Neural progenitor cell (in vitro differentiated cells): ENCODE measurements at regions not wholly inside any gene's neighbourhood (a gene's known extent, or its start where the extent isn't known, plus 50 kb on each side); places are given as distances from the start of the nearest gene placed in this dataset.

Source experiments
- EZH2 ChIP-seq: fragments of 200-600 bp; sonication (generic); IDR thresholded peaks from 2 replicates; pipeline ENCODE4 v1.6.1; 2017; ENCODE audit warnings: antibody characterized with exemption, mild to moderate bottlenecking, moderate library complexity
- TF ChIP-seq, protein P1 (sequence below): fragments of 200-600 bp; sonication (generic); IDR thresholded peaks from 2 replicates; pipeline ENCODE4 v1.5.1; 2017; ENCODE audit warnings: antibody characterized with exemption, mild to moderate bottlenecking

GRCh38 chr7:80977751-80978150 is 58.9 kb upstream of the SEMA3C start:
- TF ChIP-seq, protein P1, sequence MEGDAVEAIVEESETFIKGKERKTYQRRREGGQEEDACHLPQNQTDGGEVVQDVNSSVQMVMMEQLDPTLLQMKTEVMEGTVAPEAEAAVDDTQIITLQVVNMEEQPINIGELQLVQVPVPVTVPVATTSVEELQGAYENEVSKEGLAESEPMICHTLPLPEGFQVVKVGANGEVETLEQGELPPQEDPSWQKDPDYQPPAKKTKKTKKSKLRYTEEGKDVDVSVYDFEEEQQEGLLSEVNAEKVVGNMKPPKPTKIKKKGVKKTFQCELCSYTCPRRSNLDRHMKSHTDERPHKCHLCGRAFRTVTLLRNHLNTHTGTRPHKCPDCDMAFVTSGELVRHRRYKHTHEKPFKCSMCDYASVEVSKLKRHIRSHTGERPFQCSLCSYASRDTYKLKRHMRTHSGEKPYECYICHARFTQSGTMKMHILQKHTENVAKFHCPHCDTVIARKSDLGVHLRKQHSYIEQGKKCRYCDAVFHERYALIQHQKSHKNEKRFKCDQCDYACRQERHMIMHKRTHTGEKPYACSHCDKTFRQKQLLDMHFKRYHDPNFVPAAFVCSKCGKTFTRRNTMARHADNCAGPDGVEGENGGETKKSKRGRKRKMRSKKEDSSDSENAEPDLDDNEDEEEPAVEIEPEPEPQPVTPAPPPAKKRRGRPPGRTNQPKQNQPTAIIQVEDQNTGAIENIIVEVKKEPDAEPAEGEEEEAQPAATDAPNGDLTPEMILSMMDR: no peak
- no peak for TF ChIP-seq EZH2
